GM10248 (cell line): ENCODE measurements at regions not wholly inside any gene's neighbourhood (a gene's known extent, or its start where the extent isn't known, plus 50 kb on each side); places are given as distances from the start of the nearest gene placed in this dataset.

Experiments used
- CTCF ChIA-PET: fragments of 300-600 bp; sonication (Branson Sonifier 250); formaldehyde crosslinking; extraction: SDS; loops from one replicate; lab custom pipeline; 2021; ENCODE audit warnings: antibody characterized with exemption; lab: Yijun Ruan, JAX
- POLR2A ChIA-PET: fragments of 350-650 bp; sonication (Branson Sonifier 250); formaldehyde crosslinking; extraction: SDS; loops from one replicate; lab custom pipeline; 2020; ENCODE audit warnings: antibody characterized with exemption; lab: Yijun Ruan, JAX
- DNase-seq: peaks from one replicate; pipeline ENCODE4 v3.0.0; 2012; ENCODE audit errors: extremely low spot score
- TF ChIP-seq, protein P1 (sequence below): IDR thresholded peaks from 2 replicates; pipeline ENCODE4 v1.5.1; 2012; ENCODE audit warnings: mild to moderate bottlenecking, low read depth; ENCODE audit errors: extremely low read depth, missing control alignments, control extremely low read depth

DNA sequence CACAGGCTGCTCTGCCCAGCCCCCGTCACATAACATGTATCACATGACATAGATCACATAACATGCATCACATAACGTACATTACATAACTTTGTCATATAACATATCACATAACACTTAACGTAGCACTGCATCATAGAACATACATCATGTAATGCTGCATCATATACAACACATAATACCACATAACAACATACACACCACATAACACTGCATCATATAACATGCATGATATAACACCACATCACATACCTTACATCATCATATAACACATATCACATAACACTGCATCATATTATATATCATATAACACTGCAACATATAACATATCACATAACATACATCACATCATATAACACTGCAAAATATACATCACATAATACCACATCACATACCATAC lies 83.8 kb downstream of the AXIN2 start:
- no peak for DNase-seq
- CTCF ChIA-PET = no interaction called here
- TF ChIP-seq, protein P1, sequence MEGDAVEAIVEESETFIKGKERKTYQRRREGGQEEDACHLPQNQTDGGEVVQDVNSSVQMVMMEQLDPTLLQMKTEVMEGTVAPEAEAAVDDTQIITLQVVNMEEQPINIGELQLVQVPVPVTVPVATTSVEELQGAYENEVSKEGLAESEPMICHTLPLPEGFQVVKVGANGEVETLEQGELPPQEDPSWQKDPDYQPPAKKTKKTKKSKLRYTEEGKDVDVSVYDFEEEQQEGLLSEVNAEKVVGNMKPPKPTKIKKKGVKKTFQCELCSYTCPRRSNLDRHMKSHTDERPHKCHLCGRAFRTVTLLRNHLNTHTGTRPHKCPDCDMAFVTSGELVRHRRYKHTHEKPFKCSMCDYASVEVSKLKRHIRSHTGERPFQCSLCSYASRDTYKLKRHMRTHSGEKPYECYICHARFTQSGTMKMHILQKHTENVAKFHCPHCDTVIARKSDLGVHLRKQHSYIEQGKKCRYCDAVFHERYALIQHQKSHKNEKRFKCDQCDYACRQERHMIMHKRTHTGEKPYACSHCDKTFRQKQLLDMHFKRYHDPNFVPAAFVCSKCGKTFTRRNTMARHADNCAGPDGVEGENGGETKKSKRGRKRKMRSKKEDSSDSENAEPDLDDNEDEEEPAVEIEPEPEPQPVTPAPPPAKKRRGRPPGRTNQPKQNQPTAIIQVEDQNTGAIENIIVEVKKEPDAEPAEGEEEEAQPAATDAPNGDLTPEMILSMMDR = no peak
- POLR2A ChIA-PET = no interaction called here

GRCh38 chr17:65474660-65475059 lies 86.8 kb downstream of the AXIN2 start:
- POLR2A ChIA-PET = no interaction called here
- TF ChIP-seq, protein P1 = no peak
- DNase-seq = no peak
- CTCF ChIA-PET = no interaction called here

GRCh38 chr17:65473985-65474384 lies 87.5 kb downstream of the AXIN2 start:
- POLR2A ChIA-PET = no interaction called here

GRCh38 chr17:65473363-65473762 lies 88.1 kb downstream of the AXIN2 start:
- DNase-seq = no peak
- ChIA-PET CTCF (interaction anchor here (1.1 kb wide), 1 partner anchor 135 kb away, joined by 3 read pairs; no protein-coding TSS in a partner anchor), POLR2A (interaction anchor here (0.7 kb wide), 1 partner anchor 13 kb away, joined by 3 read pairs; no protein-coding TSS in a partner anchor)
- TF ChIP-seq, protein P1 = no peak

More at GRCh38 chr17:65473985-65474384, 87.5 kb downstream of the AXIN2 start:
- TF ChIP-seq, protein P1 = no peak
- CTCF ChIA-PET = interaction anchor here (1.1 kb wide), 1 partner anchor 136 kb away, joined by 3 read pairs; no protein-coding TSS in a partner anchor
- no peak for DNase-seq

GRCh38 chr17:65472666-65473309 lies 88.7 kb downstream of the AXIN2 start:
- DNase-seq = no peak
- TF ChIP-seq, protein P1 = no peak
- ChIA-PET POLR2A (interaction anchor here (0.7 kb wide), 1 partner anchor 14 kb away, joined by 3 read pairs; no protein-coding TSS in a partner anchor), CTCF (interaction anchor here (1.1 kb wide), 1 partner anchor 135 kb away, joined by 3 read pairs; no protein-coding TSS in a partner anchor)

GRCh38 chr17:65470783-65471182 lies 90.7 kb downstream of the AXIN2 start:
- POLR2A ChIA-PET = no interaction called here
- CTCF ChIA-PET = no interaction called here
- no peak for DNase-seq
- TF ChIP-seq, protein P1 = no peak
